ENCODE measurements at regions not wholly inside any gene's neighbourhood (a gene's known extent, or its start where the extent isn't known, plus 50 kb on each side); places are given as distances from the start of the nearest gene placed in this dataset.

- Histone ChIP-seq H3K4me3 (no peak overlapping the region), H3K27ac (no peak overlapping the region), H3K36me3 (no peaks in the 10 kb centered on the region), H3K4me1 (no peaks in the 10 kb centered on the region), H3K27me3 (no peaks in the 10 kb centered on the region), H3K9me3 (no peaks in the 10 kb centered on the region)
- WGBS, 2 donors: 58 to 86% methylated on average over 4 of the region's 4 CpGs
- DNase-seq: no peak
- no peak for TF ChIP-seq POLR2A (IDR thresholded peaks at IDR 0.05)
- TF ChIP-seq POLR2AphosphoS5 (IDR thresholded peaks at IDR 0.05): no peak
- TF ChIP-seq, protein P1, sequence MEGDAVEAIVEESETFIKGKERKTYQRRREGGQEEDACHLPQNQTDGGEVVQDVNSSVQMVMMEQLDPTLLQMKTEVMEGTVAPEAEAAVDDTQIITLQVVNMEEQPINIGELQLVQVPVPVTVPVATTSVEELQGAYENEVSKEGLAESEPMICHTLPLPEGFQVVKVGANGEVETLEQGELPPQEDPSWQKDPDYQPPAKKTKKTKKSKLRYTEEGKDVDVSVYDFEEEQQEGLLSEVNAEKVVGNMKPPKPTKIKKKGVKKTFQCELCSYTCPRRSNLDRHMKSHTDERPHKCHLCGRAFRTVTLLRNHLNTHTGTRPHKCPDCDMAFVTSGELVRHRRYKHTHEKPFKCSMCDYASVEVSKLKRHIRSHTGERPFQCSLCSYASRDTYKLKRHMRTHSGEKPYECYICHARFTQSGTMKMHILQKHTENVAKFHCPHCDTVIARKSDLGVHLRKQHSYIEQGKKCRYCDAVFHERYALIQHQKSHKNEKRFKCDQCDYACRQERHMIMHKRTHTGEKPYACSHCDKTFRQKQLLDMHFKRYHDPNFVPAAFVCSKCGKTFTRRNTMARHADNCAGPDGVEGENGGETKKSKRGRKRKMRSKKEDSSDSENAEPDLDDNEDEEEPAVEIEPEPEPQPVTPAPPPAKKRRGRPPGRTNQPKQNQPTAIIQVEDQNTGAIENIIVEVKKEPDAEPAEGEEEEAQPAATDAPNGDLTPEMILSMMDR (IDR thresholded peaks at IDR 0.05): no peak
- TF ChIP-seq EP300 (IDR thresholded peaks at IDR 0.05): no peak
- no peak for ATAC-seq (ENCODE audit: low FRiP score in 2 of 2)
Measured at GRCh38 chr20:16173044-16173443, 400.2 kb downstream of the KIF16B start.

DNA sequence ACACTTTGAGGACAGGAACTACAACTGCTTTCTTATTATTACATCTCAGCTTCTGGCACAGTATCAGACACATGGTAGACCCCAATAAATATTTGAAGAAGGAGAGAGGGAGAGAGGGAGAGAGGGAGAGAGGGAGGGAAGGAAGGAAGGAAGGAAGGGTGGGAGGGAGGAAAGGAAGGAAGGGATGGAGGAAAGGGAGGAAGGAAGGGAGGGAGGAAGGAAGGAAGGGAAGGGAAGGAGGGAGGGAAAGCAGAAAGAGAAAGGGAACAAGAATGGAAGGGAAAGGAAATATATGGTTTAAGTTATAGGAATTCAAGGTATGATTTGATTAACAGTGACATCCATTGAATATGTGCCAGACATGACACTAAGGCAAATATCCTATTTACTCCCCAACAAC, 402.1 kb downstream of the KIF16B start:
- no peaks in the 10 kb centered on the region for H3K36me3 ChIP-seq
- no peaks in the 10 kb centered on the region for H3K9me3 ChIP-seq
- no peak overlapping the region for H3K27ac ChIP-seq
- H3K27me3 ChIP-seq: no peaks in the 10 kb centered on the region
- no peak overlapping the region for H3K4me3 ChIP-seq
- no peak for ATAC-seq (ENCODE audit: low FRiP score in 2 of 2)
- H3K4me1 ChIP-seq: no peaks in the 10 kb centered on the region
- no peak for DNase-seq
- no peak for TF ChIP-seq POLR2A (IDR thresholded peaks at IDR 0.05)
- TF ChIP-seq EP300 (IDR thresholded peaks at IDR 0.05): no peak
- TF ChIP-seq POLR2AphosphoS5 (IDR thresholded peaks at IDR 0.05): no peak
- TF ChIP-seq, protein P1 (IDR thresholded peaks at IDR 0.05): no peak

DNA sequence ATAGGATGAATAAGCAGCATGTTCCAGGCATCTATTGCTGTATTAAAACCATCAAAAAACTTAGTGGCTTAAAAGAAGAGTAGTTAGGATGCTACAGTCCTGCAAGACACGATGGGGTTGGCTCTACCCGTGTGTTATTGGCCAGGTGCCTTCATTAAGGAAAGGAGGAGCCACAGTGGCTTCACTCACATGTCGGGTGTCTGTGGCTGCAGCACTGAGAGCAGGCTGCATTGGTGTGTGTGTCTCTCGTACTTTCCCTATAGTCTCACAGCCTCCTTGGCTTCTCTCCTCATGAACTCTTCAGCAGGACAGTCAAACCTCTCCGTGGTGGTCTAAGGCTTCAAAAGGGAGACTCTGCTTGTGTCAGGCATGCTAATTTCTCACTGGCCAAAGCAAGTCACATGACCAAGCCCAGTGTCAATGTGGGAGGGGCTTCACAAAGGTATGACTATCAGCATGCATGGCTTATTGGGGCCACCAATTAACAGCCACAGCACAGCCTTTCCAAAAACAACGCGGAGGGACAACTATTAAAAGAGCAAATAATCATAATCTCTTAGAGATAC, 402.8 kb downstream of the KIF16B start:
- WGBS, 2 donors: 74% methylated on average over 6 to 7 of the region's 7 CpGs
- Histone ChIP-seq H3K4me1 (no peaks in the 10 kb centered on the region), H3K27ac (no peak overlapping the region), H3K9me3 (no peaks in the 10 kb centered on the region), H3K36me3 (no peaks in the 10 kb centered on the region), H3K27me3 (no peaks in the 10 kb centered on the region), H3K4me3 (no peak overlapping the region)
- DNase-seq: no peak
- no peak for ATAC-seq (ENCODE audit: low FRiP score in 2 of 2)
- TF ChIP-seq, protein P1 (IDR thresholded peaks at IDR 0.05): no peak
- TF ChIP-seq EP300 (IDR thresholded peaks at IDR 0.05): no peak
- no peak for TF ChIP-seq POLR2A (IDR thresholded peaks at IDR 0.05)
- TF ChIP-seq POLR2AphosphoS5 (IDR thresholded peaks at IDR 0.05): no peak

- Histone ChIP-seq H3K4me3 (no peak overlapping the region), H3K9me3 (peaks cover 0 to 4% (median 0%) of the 10 kb centered on the region in 4 donors), H3K27ac (no peak overlapping the region), H3K36me3 (no peaks in the 10 kb centered on the region), H3K4me1 (no peaks in the 10 kb centered on the region), H3K27me3 (no peaks in the 10 kb centered on the region)
- TF ChIP-seq EP300 (IDR thresholded peaks at IDR 0.05) (no peak), POLR2AphosphoS5 (IDR thresholded peaks at IDR 0.05) (no peak), POLR2A (IDR thresholded peaks at IDR 0.05) (no peak)
- TF ChIP-seq, protein P1 (IDR thresholded peaks at IDR 0.05): no peak
- ATAC-seq (ENCODE audit: low FRiP score in 2 of 2) (no peak), DNase-seq (no peak)
- 79 to 86% methylated on average over 2 of the region's 2 CpGs for WGBS, 2 donors
Measured at GRCh38 chr20:16167423-16168130, 405.7 kb downstream of the KIF16B start.

DNA sequence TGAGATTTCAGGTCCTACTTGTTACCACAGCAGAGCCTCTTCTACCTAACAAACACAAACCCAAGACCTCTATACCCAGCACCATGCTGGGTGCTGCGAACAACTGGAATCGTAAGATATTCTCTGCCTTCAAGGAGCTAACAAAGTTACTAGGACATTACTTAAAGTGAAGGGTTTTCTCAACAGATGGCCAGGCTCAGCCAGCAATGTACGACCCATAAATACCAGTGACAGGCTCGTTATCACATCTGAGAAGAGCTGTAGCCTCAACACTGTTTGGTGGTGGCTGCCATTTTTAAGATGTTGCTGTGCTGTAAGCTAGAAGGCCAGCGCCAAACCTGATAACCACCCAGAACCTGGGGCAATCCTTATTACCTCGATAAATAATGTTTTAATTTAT, 406.5 kb downstream of the KIF16B start:
- TF ChIP-seq EP300 (IDR thresholded peaks at IDR 0.05) (no peak), POLR2A (IDR thresholded peaks at IDR 0.05) (no peak), POLR2AphosphoS5 (IDR thresholded peaks at IDR 0.05) (no peak)
- TF ChIP-seq, protein P1 (IDR thresholded peaks at IDR 0.05): no peak
- H3K9me3 ChIP-seq: peaks cover 0 to 4% (median 0%) of the 10 kb centered on the region in 4 donors
- no peaks in the 10 kb centered on the region for H3K36me3 ChIP-seq
- no peak for DNase-seq
- H3K27ac ChIP-seq: no peak overlapping the region
- 89 to 92% methylated on average over 6 of the region's 6 CpGs for WGBS, 2 donors
- H3K27me3 ChIP-seq: no peaks in the 10 kb centered on the region
- no peaks in the 10 kb centered on the region for H3K4me1 ChIP-seq
- H3K4me3 ChIP-seq: no peak overlapping the region
- ATAC-seq (ENCODE audit: low FRiP score in 2 of 2): no peak

Measured in upper lobe of left lung (tissue), 6 donors.